IPS-15b (cell line): ENCODE measurements at regions not wholly inside any gene's neighbourhood (a gene's known extent, or its start where the extent isn't known, plus 50 kb on each side); places are given as distances from the start of the nearest gene placed in this dataset.

Experiments
- H3K27me3 ChIP-seq: one replicate; pipeline ENCODE4 v1.6.1; 2013; ENCODE audit warnings: low read length; ENCODE audit not compliant: control insufficient read depth, insufficient read depth
- H3K36me3 ChIP-seq: one replicate; pipeline ENCODE4 v1.6.1; 2013; ENCODE audit warnings: low read length; ENCODE audit not compliant: control insufficient read depth, insufficient read depth
- H3K4me1 ChIP-seq: one replicate; pipeline ENCODE4 v1.6.1; 2013; ENCODE audit warnings: mild to moderate bottlenecking, low read length; ENCODE audit not compliant: control insufficient read depth, insufficient read depth
- H3K4me3 ChIP-seq: one replicate; pipeline ENCODE4 v1.5.1; 2013; ENCODE audit warnings: low read depth, low read length
- H3K9ac ChIP-seq: one replicate; pipeline ENCODE4 v1.6.1; 2013; ENCODE audit warnings: low read depth, mild to moderate bottlenecking, low read length
- H3K9me3 ChIP-seq: one replicate; pipeline ENCODE4 v1.6.1; 2013; ENCODE audit warnings: mild to moderate bottlenecking, low read length; ENCODE audit not compliant: control insufficient read depth, insufficient read depth

DNA sequence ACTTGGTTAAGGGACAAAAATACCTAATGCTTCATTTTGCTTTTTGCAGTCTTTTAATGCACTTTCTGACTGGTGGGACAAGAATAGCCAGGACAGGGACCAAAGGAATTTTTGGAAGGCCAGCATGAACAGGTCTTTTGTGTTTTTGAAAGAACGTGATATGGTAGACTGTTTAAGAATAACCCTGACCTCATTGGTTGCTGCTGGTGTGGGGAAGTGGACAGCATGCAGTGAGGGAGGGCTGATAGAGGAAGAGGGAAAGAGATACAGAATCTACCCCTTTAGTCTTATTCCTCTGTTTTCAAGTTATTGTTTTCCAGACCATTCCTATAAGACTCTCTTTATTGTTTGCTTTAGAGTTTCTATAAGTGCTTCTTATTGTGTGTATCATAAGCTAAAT is 816.2 kb downstream of the CDH11 start:
- Histone ChIP-seq H3K4me3 (no peak overlapping the region), H3K9me3 (no peaks in the 10 kb centered on the region), H3K4me1 (no peaks in the 10 kb centered on the region), H3K36me3 (no peaks in the 10 kb centered on the region), H3K9ac (no peak overlapping the region), H3K27me3 (no peaks in the 10 kb centered on the region)

DNA sequence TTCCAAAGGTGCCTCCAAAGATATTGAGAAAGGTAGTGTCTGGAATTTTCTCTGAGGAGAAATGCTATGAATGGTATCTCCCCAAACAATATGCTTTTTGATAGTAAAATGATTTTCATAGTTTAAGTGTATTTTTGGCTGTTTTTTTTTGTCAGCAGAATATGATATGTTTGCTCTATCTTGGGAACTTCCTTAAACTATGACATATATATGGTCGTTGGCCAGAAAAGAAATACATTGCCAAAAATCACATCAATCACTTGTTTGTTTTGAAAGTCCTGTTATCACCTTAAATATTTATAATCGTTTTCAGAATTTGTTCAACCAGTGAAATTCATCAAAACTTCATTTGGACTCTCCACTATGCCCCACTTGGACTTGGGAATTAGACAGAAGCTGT is 816.9 kb downstream of the CDH11 start:
- Histone ChIP-seq H3K4me3 (no peak overlapping the region), H3K9me3 (no peaks in the 10 kb centered on the region), H3K36me3 (no peaks in the 10 kb centered on the region), H3K9ac (no peak overlapping the region), H3K27me3 (no peaks in the 10 kb centered on the region), H3K4me1 (no peaks in the 10 kb centered on the region)

DNA sequence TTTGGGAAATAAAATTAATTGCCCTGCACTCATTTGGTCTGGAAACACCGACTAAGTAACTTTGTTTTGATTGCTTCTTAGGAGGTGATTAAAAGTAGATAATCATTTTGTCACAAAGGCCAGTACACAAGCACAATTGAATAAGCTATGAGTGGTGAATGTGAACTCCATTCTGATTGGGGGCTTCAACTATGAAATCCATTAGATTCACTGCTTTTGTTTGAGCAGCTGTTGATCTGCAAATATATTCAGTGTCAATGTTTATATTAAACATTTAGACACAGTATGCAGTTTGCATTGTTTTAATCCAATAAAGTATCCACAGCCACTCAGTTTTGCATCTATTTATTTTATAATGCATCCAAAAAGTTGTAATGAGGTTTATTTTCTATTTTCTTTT is 817.5 kb downstream of the CDH11 start:
- no peaks in the 10 kb centered on the region for H3K4me1 ChIP-seq
- no peaks in the 10 kb centered on the region for H3K9me3 ChIP-seq
- no peaks in the 10 kb centered on the region for H3K27me3 ChIP-seq
- no peak overlapping the region for H3K9ac ChIP-seq
- H3K4me3 ChIP-seq: no peak overlapping the region
- no peaks in the 10 kb centered on the region for H3K36me3 ChIP-seq

DNA sequence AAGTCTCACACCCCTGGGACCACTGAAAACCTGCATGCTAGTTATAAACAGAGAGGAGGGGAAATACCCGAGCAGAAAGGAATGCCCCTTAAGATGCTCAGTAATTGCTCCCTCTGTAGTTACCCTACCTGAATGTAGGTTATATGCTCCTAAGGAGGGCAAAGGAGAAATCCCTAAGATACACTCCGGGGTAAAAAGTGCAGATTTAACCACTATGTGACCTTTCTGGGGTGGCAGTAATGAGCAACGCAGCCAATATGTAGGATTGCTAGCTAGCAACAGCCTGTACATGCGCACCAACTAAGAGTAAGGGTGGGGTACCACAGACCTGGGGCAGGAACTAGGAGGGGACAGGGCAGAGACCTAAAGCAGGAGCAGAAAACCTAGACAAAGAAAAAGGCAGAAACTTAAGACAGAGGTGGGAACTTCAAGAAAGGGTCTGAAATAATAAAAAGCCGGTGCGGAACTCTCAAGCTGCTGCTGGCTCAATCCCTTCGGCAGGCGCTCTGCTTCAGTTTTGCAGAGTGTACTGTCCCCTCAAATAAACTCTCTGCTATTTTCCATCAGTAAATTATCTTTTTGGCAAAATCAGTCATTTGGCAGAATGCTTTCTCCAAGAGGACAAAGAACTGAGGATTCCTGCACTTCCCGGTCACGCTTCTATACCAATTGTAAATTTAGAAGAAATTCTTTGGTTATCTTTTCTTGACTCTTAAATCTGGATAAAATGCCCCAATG is 823.8 kb downstream of the CDH11 start:
- Histone ChIP-seq H3K4me1 (no peaks in the 10 kb centered on the region), H3K9ac (no peak overlapping the region), H3K36me3 (no peaks in the 10 kb centered on the region), H3K4me3 (no peak overlapping the region), H3K27me3 (no peaks in the 10 kb centered on the region), H3K9me3 (no peaks in the 10 kb centered on the region)

DNA sequence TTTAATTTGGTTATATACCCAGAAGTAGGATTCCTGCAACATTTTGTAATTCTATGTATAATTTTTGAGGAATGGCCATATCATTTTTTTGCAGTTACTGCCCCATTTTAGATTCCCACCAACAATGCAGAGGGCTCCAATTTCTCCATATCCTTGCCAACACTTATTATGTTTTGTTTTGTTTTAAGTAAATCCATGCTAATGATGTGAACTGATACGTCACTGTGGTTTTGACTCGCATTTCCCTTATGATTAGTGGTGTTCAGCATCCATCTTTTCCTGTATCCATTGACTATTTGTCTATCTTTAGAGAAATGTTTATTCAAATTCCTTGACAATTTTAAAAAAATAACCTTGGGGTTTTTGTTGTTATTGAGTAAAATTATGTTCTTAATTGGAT is 826.4 kb downstream of the CDH11 start:
- Histone ChIP-seq H3K36me3 (no peaks in the 10 kb centered on the region), H3K9me3 (no peaks in the 10 kb centered on the region), H3K9ac (no peak overlapping the region), H3K27me3 (no peaks in the 10 kb centered on the region), H3K4me3 (no peak overlapping the region), H3K4me1 (no peaks in the 10 kb centered on the region)

DNA sequence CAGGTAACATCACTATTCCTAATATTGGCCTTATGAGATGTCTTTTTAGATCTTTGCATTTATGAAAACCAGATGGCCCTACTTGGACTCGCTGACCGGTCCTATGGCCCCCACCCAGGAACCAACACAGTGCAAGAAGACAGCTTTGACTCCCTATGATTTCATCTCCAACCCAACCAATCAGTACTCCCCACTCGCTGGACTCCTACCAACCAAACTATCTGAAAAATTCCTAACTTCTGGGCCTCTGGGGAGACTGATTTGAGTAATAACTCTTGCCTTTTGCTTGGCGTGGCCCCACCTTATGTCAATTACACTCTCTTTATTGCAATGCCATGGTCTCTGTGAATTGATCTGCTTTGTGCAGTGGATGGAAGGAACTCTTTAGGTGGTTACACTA is 828.9 kb downstream of the CDH11 start:
- Histone ChIP-seq H3K36me3 (no peaks in the 10 kb centered on the region), H3K9ac (no peak overlapping the region), H3K4me1 (no peaks in the 10 kb centered on the region), H3K27me3 (no peaks in the 10 kb centered on the region), H3K9me3 (no peaks in the 10 kb centered on the region), H3K4me3 (no peak overlapping the region)

DNA sequence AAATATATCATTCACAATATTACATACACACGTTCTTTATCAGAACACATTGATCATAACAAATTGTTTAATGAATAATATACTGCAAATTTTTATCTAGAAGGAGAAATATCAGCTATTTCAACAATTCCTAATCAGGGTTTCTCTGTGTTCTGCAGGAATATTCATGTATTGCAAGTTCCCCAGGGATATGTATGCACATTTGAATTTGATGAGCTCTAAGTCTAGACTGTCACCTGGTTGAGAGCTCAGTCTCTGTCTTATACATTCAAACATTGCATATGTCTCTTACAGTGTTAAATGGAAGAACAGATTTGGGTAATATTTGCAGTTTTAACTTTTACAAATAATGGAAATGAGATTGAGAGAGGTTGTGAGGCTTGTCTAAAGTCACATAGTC is 829.7 kb downstream of the CDH11 start:
- H3K27me3 ChIP-seq: no peaks in the 10 kb centered on the region
- no peaks in the 10 kb centered on the region for H3K36me3 ChIP-seq
- H3K9me3 ChIP-seq: no peaks in the 10 kb centered on the region
- no peaks in the 10 kb centered on the region for H3K4me1 ChIP-seq
- H3K4me3 ChIP-seq: no peak overlapping the region
- no peak overlapping the region for H3K9ac ChIP-seq

DNA sequence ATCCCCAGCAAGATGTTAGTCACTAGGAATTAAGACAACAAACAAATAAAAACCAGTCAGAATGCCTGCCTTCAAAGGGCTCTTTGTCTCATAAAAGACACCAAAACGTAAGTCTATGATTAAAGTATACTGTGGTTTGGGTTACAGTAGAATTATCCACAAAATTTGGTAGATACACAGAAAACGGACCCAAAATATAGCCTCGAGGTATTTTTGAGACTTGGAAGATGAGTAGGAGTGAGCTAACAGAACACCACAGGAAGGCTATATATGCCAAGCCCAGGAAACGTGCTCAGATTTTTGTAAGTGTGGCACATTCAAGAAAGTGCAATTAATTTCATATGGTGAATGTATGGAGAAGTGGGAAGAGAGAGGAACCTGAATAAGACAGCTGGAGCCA is 831.4 kb downstream of the CDH11 start:
- Histone ChIP-seq H3K4me1 (no peaks in the 10 kb centered on the region), H3K9me3 (no peaks in the 10 kb centered on the region), H3K9ac (no peak overlapping the region), H3K27me3 (no peaks in the 10 kb centered on the region), H3K36me3 (no peaks in the 10 kb centered on the region), H3K4me3 (no peak overlapping the region)

DNA sequence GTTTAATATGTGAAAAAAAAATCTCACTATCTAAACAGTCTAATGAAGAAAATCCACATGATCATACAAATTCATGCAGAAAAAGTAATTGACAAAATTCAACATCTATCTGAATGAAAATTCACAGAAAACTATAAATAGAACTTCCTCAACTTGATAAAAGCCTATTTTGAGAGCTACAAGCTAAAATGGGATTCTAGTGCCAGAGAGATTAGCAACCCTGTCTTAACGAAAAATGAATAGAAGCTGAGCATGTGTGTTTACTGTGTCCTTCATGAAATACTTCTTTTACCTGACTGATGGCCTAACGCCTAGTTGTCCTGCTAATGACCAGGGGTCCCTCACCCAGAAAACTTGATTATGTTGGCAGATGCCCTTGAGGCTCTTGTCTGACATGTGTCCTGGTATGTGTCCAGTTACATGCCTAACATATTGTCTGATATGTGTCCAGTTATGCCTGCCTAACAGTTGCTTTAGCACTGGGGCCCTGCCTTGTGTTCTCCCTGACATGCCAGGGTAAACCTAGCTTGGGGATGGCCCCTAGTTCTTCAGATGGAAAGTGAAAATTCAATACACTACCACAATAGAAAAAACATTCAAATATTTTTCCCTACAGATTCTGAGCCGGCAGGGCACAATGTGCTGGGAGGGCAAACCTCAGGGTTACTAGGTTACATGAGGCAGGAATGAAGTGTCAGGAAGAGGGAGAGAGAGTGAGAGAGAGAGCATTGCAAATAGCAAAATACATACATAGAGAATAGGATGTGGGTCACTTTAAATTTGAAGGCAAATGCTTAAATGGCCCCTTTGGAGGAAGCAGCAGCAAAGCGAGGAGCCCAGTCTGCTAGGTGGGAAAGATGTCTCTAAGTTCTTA is 834.0 kb downstream of the CDH11 start:
- Histone ChIP-seq H3K36me3 (no peaks in the 10 kb centered on the region), H3K4me1 (no peaks in the 10 kb centered on the region), H3K27me3 (no peaks in the 10 kb centered on the region), H3K9ac (no peak overlapping the region), H3K9me3 (no peaks in the 10 kb centered on the region), H3K4me3 (no peak overlapping the region)

DNA sequence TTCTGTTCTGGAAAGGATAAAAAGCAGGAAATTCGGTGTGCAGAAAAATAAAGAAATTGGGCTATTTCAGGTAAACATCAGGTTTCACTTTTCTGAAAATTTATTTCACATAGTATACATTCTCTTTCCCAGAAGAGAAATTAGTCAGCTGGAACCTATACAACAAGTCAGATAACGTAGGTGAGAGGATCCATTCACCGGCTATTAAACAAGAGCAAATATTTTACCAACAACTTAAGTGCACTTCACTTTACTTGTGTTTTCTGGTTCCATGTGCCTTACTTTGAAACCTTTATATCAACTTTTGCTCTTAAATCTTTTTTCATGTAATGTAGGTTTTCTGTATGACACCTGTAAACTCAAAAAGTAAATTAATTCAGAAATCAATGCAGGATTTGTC is 839.7 kb downstream of the CDH11 start:
- Histone ChIP-seq H3K36me3 (no peaks in the 10 kb centered on the region), H3K27me3 (no peaks in the 10 kb centered on the region), H3K9me3 (no peaks in the 10 kb centered on the region), H3K4me3 (no peak overlapping the region), H3K9ac (no peak overlapping the region), H3K4me1 (no peaks in the 10 kb centered on the region)

DNA sequence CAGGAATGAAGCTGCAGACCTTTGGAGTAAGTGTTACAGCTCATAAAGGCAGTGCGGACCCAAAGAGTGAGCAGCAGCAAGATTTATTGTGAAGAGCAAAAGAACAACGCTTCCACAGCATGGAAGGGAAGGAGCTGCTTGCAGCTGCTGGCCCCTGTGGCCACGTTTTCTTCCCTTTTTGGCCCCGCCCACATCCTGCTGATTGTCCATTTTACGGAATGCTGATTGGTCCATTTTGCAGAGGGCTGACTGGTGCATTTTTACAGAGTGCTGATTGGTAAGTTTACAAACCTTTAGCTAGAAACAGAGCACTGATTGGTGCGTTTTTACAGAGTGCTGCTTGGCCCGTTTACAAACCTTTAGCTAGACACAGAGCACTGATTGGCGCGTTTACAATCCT is 841.5 kb downstream of the CDH11 start:
- Histone ChIP-seq H3K9ac (no peak overlapping the region), H3K27me3 (no peaks in the 10 kb centered on the region), H3K4me3 (no peak overlapping the region), H3K4me1 (no peaks in the 10 kb centered on the region), H3K36me3 (no peaks in the 10 kb centered on the region), H3K9me3 (no peaks in the 10 kb centered on the region)

DNA sequence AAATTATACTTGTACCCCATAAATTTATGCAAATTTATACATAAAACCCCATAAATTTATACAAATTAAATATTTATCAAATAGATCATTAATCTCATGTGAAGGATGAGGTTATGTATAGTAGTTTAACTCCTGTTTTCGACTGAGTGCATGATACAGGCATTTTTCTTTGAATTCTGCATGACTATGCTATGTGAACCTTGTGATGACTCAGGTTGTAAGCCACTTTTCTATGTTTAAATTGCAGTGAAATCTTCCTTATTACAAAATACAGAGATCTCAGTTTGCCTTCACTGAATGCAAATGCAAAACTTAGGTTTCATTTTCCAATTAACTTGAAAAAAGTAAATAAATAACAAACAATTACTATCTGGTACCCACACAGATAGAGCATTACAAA is 843.7 kb downstream of the CDH11 start:
- Histone ChIP-seq H3K9me3 (no peaks in the 10 kb centered on the region), H3K4me3 (no peak overlapping the region), H3K27me3 (no peaks in the 10 kb centered on the region), H3K4me1 (no peaks in the 10 kb centered on the region), H3K9ac (no peak overlapping the region), H3K36me3 (no peaks in the 10 kb centered on the region)
